Cardiac muscle cell (in vitro differentiated cells and primary cell): ENCODE measurements at regions not wholly inside any gene's neighbourhood (a gene's known extent, or its start where the extent isn't known, plus 50 kb on each side); places are given as distances from the start of the nearest gene placed in this dataset.
A peak's percentile ranks its signal among the peaks of the same experiment; 100 is the strongest.

Source experiments
- DNase-seq, 2 donors: peaks; one replicate each; pipeline versions ENCODE4 v3.0.0 to v3.0.0-alpha.2; 2010 to 2017; ENCODE audit warnings: low read depth in 1 of 2, low spot score in 1 of 2
- H3K27ac ChIP-seq: fragments of 200-600 bp; sonication (generic); 2 replicates; pipeline ENCODE4 v1.5.1; 2016
- H3K27me3 ChIP-seq: fragments of 200-600 bp; sonication (generic); 2 replicates; pipeline ENCODE4 v1.6.0; 2016; ENCODE audit warnings: control low read depth
- H3K36me3 ChIP-seq: fragments of 200-600 bp; sonication (generic); 2 replicates; pipeline ENCODE4 v1.5.1; 2016; ENCODE audit warnings: control low read depth
- H3K4me1 ChIP-seq: fragments of 200-600 bp; sonication (generic); 2 replicates; pipeline ENCODE4 v1.8.1; 2017; ENCODE audit warnings: low read depth, mild to moderate bottlenecking, mixed run types
- H3K4me3 ChIP-seq: fragments of 200-600 bp; sonication (generic); 2 replicates; pipeline ENCODE4 v1.5.1; 2016; ENCODE audit warnings: mild to moderate bottlenecking
- H3K9me3 ChIP-seq: fragments of 200-600 bp; sonication (generic); 2 replicates; pipeline ENCODE4 v1.5.1; 2017; ENCODE audit warnings: low read depth, mild to moderate bottlenecking, control low read depth
- TF ChIP-seq, protein P1 (sequence below): IDR thresholded peaks from 2 replicates; pipeline ENCODE4 v1.5.1; 2012; ENCODE audit warnings: low read depth, mild to moderate bottlenecking, low read length

DNA sequence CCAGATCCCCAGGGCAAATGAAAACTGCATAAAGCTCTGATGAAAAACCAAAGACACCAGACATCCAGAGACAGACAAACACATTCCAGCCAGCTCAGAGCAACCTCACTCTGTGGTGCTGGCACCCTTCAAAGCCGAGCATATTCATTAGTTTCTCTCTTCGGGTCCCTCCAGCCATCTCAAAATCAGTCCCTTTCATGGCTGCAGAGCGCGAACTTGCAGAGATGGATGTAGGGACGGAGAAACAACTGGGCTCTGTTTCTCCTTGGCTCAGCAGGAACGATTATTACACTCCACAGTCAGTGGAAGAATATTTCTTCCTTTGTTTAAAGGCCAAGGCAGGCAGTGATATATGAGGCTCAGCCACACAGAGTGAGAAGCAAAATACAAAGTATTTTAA lies 50.4 kb upstream of the SYN2 start:
- Histone ChIP-seq H3K36me3 (no peaks in the 10 kb centered on the region), H3K9me3 (no peaks in the 10 kb centered on the region)

DNA sequence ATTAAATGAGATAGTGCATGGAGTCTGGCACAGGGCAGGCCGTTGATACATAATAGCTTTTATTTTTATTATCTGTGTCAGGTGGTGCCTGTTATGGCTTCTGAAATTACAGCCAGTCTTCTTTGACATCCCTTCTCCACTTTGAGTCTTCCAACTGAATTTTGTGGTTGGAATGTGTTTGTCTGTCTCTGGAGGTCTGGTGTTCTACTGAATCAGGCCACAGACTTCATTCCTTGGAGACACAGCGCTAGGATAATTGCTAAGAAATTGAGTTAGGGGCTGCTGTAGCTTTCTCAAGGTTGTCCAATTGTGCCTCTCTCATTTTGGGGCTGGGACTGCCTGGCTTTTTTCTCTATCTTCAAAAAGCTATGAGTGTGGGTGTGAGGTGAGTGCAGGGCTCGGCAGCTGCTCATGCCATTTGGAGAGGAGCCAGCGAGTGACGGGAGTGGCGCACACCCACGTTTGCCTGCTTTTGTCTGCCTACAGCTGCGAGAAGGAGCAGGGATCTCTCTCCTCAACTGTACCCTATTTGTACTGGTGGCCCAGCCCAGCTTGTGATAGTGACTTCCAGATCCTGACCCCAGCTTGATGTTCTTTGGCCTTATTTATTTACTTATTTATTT lies 49.8 kb upstream of the SYN2 start:
- H3K27me3 ChIP-seq, result no peaks in the 10 kb centered on the region
- H3K27ac ChIP-seq, result no peak overlapping the region
- H3K9me3 ChIP-seq, result no peaks in the 10 kb centered on the region
- H3K4me1 ChIP-seq, result no peaks in the 10 kb centered on the region
- TF ChIP-seq, protein P1, sequence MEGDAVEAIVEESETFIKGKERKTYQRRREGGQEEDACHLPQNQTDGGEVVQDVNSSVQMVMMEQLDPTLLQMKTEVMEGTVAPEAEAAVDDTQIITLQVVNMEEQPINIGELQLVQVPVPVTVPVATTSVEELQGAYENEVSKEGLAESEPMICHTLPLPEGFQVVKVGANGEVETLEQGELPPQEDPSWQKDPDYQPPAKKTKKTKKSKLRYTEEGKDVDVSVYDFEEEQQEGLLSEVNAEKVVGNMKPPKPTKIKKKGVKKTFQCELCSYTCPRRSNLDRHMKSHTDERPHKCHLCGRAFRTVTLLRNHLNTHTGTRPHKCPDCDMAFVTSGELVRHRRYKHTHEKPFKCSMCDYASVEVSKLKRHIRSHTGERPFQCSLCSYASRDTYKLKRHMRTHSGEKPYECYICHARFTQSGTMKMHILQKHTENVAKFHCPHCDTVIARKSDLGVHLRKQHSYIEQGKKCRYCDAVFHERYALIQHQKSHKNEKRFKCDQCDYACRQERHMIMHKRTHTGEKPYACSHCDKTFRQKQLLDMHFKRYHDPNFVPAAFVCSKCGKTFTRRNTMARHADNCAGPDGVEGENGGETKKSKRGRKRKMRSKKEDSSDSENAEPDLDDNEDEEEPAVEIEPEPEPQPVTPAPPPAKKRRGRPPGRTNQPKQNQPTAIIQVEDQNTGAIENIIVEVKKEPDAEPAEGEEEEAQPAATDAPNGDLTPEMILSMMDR, result no peak
- DNase-seq, result peak in 1 of 2 donors; percentile 6
- no peaks in the 10 kb centered on the region for H3K36me3 ChIP-seq
- no peak overlapping the region for H3K4me3 ChIP-seq

More for the DNA sequence above, 50.4 kb upstream of the SYN2 start:
- no peaks in the 10 kb centered on the region for H3K27me3 ChIP-seq
- H3K4me1 ChIP-seq, result no peaks in the 10 kb centered on the region
- H3K27ac ChIP-seq, result no peak overlapping the region
- H3K4me3 ChIP-seq, result no peak overlapping the region
- TF ChIP-seq, protein P1, result no peak
- DNase-seq, result no peak
